CD4-positive, alpha-beta T cell (primary cell): ENCODE measurements at regions not wholly inside any gene's neighbourhood (a gene's known extent, or its start where the extent isn't known, plus 50 kb on each side); places are given as distances from the start of the nearest gene placed in this dataset.
A peak's percentile ranks its signal among the peaks of the same experiment; 100 is the strongest.

Experiments used
- ATAC-seq: fragments of 200-7000 bp; cut with Tn5 transposase; one replicate; pipeline ENCODE4 v1.10.0; 2022; ENCODE audit warnings: mild to moderate bottlenecking; ENCODE audit not compliant: poor library complexity
- CTCF ChIA-PET: fragments of 350-600 bp; sonication (Branson Sonifier 250); formaldehyde crosslinking; loops from one replicate; lab custom pipeline; 2021; ENCODE audit warnings: antibody characterized with exemption, inconsistent platforms; lab: Charles Lee
- POLR2A ChIA-PET: fragments of 350-600 bp; sonication (Branson Sonifier 250); formaldehyde crosslinking; loops from one replicate; lab custom pipeline; 2021; ENCODE audit warnings: antibody characterized with exemption, inconsistent platforms; lab: Charles Lee
- DNase-seq, 14 experiments: peaks; one replicate each; pipeline ENCODE4 v3.0.0-alpha.2; 2013 to 2020; ENCODE audit warnings: mixed read lengths in 2 of 14
- H3K27ac ChIP-seq, 2 donors: one replicate each; pipeline versions ENCODE4 v1.5.1 to v1.7.0; 2013; ENCODE audit warnings: low read length in 2 of 2, low read depth in 1 of 2, mild to moderate bottlenecking in 1 of 2
- H3K27me3 ChIP-seq, 2 experiments: 1 replicate in 1 of 2; 2 replicates in 1 of 2; pipeline versions ENCODE4 v1.6.1 to v1.7.0; 2013; ENCODE audit warnings: low read length in 2 of 2, control low read depth in 1 of 2, mild to moderate bottlenecking in 1 of 2, moderate library complexity in 1 of 2; ENCODE audit not compliant: insufficient read depth in 2 of 2, control insufficient read depth in 1 of 2
- H3K36me3 ChIP-seq: one replicate; pipeline ENCODE4 v1.6.1; 2013; ENCODE audit warnings: low read length, control low read depth; ENCODE audit not compliant: insufficient read depth
- H3K4me1 ChIP-seq: one replicate; pipeline ENCODE4 v1.6.1; 2013; ENCODE audit warnings: low read length, control low read depth; ENCODE audit not compliant: insufficient read depth
- H3K4me3 ChIP-seq: one replicate; pipeline ENCODE4 v1.5.1; 2013; ENCODE audit warnings: mild to moderate bottlenecking, low read length, moderate library complexity
- H3K9me3 ChIP-seq, 2 experiments: 1 replicate in 1 of 2; 2 replicates in 1 of 2; pipeline versions ENCODE4 v1.6.1 to v1.7.0; 2013; ENCODE audit warnings: low read length in 2 of 2, mild to moderate bottlenecking in 2 of 2, control low read depth in 1 of 2, moderate library complexity in 1 of 2; ENCODE audit not compliant: control insufficient read depth in 1 of 2, insufficient read depth in 1 of 2
- H3K27ac Mint-ChIP-seq: one replicate; pipeline ENCODE4 v1.8.0; 2020; ENCODE audit warnings: mixed read lengths
- H3K27me3 Mint-ChIP-seq: one replicate; pipeline ENCODE4 v1.8.0; 2021; ENCODE audit warnings: mixed read lengths
- H3K36me3 Mint-ChIP-seq: one replicate; pipeline ENCODE4 v1.8.0; 2021; ENCODE audit warnings: low read depth, mixed read lengths
- H3K4me1 Mint-ChIP-seq: one replicate; pipeline ENCODE4 v1.8.0; 2021; ENCODE audit warnings: low read depth, mixed read lengths
- H3K4me3 Mint-ChIP-seq: one replicate; pipeline ENCODE4 v1.8.0; 2020; ENCODE audit warnings: mild to moderate bottlenecking, mixed read lengths
- H3K9me3 Mint-ChIP-seq: one replicate; pipeline ENCODE4 v1.8.0; 2020; ENCODE audit warnings: mixed read lengths
- CTCF ChIP-seq: fragments of 200-600 bp; IDR thresholded peaks from one replicate; pipeline ENCODE4 v1.8.0; 2022; ENCODE audit warnings: antibody characterized with exemption, mild to moderate bottlenecking
- intact Hi-C, 2 experiments: fragments of 100-400 bp; cut with DNase I in 1 of 2; cut with micrococcal nuclease in 1 of 2; formaldehyde crosslinking; loops; one replicate each; pipeline versions ENCODE4 v1.15.1 to v1.9.0; 2023 to 2025; cut with DNase I, micrococcal nuclease

GRCh38 chr13:50631041-50631440 lies 212.5 kb downstream of the DLEU7 start:
- H3K9me3 Mint-ChIP-seq, result no peaks in the 10 kb centered on the region
- no peak overlapping the region for H3K27ac Mint-ChIP-seq
- H3K4me1 ChIP-seq, result no peaks in the 10 kb centered on the region
- no peaks in the 10 kb centered on the region for H3K27me3 ChIP-seq
- H3K4me3 ChIP-seq, result no peak overlapping the region
- H3K9me3 ChIP-seq, result no peaks in the 10 kb centered on the region
- H3K36me3 Mint-ChIP-seq, result no peaks in the 10 kb centered on the region
- no peaks in the 10 kb centered on the region for H3K4me1 Mint-ChIP-seq
- no peaks in the 10 kb centered on the region for H3K27me3 Mint-ChIP-seq
- H3K36me3 ChIP-seq, result no peaks in the 10 kb centered on the region
- no peak for TF ChIP-seq CTCF
- intact Hi-C loops, result no loop called here
- ATAC-seq, result no peak
- ChIA-PET POLR2A (no interaction called here), CTCF (no interaction called here)
- H3K4me3 Mint-ChIP-seq, result no peak overlapping the region
- H3K27ac ChIP-seq, result no peak overlapping the region
- no peak for DNase-seq

GRCh38 chr13:50634339-50634738 lies 209.2 kb downstream of the DLEU7 start:
- H3K27me3 ChIP-seq, result no peaks in the 10 kb centered on the region
- POLR2A ChIA-PET, result no interaction called here
- DNase-seq (no peak), ATAC-seq (no peak)
- H3K4me1 Mint-ChIP-seq, result no peaks in the 10 kb centered on the region
- no peaks in the 10 kb centered on the region for H3K4me1 ChIP-seq
- no peak for TF ChIP-seq CTCF
- H3K27ac ChIP-seq, result no peak overlapping the region
- H3K27ac Mint-ChIP-seq, result no peak overlapping the region
- H3K9me3 Mint-ChIP-seq, result no peaks in the 10 kb centered on the region
- no peaks in the 10 kb centered on the region for H3K27me3 Mint-ChIP-seq
- CTCF ChIA-PET, result interaction anchor here (1.3 kb wide), 1 partner anchor 93 kb away, joined by 3 read pairs; no protein-coding TSS in a partner anchor
- intact Hi-C loops, result no loop called here
- no peak overlapping the region for H3K4me3 Mint-ChIP-seq
- H3K4me3 ChIP-seq, result no peak overlapping the region
- H3K9me3 ChIP-seq, result no peaks in the 10 kb centered on the region
- no peaks in the 10 kb centered on the region for H3K36me3 ChIP-seq
- H3K36me3 Mint-ChIP-seq, result no peaks in the 10 kb centered on the region

- ChIA-PET CTCF (no interaction called here), POLR2A (no interaction called here)
- DNase-seq, result peak in 3 of 14 experiments; percentile 26 to 80 (median 69)
These were observed 208.0 kb downstream of the DLEU7 start for GRCh38 chr13:50635504-50635903.

More at GRCh38 chr13:50635504-50635903, 208.0 kb downstream of the DLEU7 start:
- H3K27me3 Mint-ChIP-seq, result no peaks in the 10 kb centered on the region
- Histone ChIP-seq H3K9me3 (no peaks in the 10 kb centered on the region), H3K27ac (no peak overlapping the region), H3K36me3 (no peaks in the 10 kb centered on the region), H3K4me3 (no peak overlapping the region), H3K4me1 (no peaks in the 10 kb centered on the region), H3K27me3 (no peaks in the 10 kb centered on the region)
- intact Hi-C loops, result no loop called here
- H3K9me3 Mint-ChIP-seq, result no peaks in the 10 kb centered on the region
- no peak for ATAC-seq
- H3K27ac Mint-ChIP-seq, result no peak overlapping the region
- no peaks in the 10 kb centered on the region for H3K36me3 Mint-ChIP-seq
- H3K4me1 Mint-ChIP-seq, result no peaks in the 10 kb centered on the region
- TF ChIP-seq CTCF, result no peak
- no peak overlapping the region for H3K4me3 Mint-ChIP-seq
